ENCODE measurements at regions not wholly inside any gene's neighbourhood (a gene's known extent, or its start where the extent isn't known, plus 50 kb on each side); places are given as distances from the start of the nearest gene placed in this dataset.

- peaks cover 2% of the 10 kb centered on the region for H3K9me3 Mint-ChIP-seq
- H3K4me1 Mint-ChIP-seq = no peaks in the 10 kb centered on the region
These were observed 303.3 kb upstream of the SHH start for GRCh38 chr7:156115582-156115981.

GRCh38 chr7:156113731-156114130, 301.5 kb upstream of the SHH start:
- no peaks in the 10 kb centered on the region for H3K27me3 Mint-ChIP-seq (ENCODE audit: low read depth)

More at GRCh38 chr7:156115582-156115981, 303.3 kb upstream of the SHH start:
- no peak for TF ChIP-seq CTCF (conservative IDR thresholded peaks at IDR 0.05)
- Mint-ChIP-seq H3K27ac (ENCODE audit: unreplicated experiment) (no peak overlapping the region), H3K4me3 (no peak overlapping the region), H3K36me3 (ENCODE audit: low read depth) (no peaks in the 10 kb centered on the region), H3K27me3 (ENCODE audit: low read depth) (no peaks in the 10 kb centered on the region)
- no peak for DNase-seq (ENCODE audit: low read depth, low spot score)

GRCh38 chr7:156109988-156110387, 297.7 kb upstream of the SHH start:
- no peak for TF ChIP-seq CTCF (conservative IDR thresholded peaks at IDR 0.05)
- DNase-seq (ENCODE audit: low read depth, low spot score) = no peak
- no peaks in the 10 kb centered on the region for H3K9me3 Mint-ChIP-seq
- no peaks in the 10 kb centered on the region for H3K4me1 Mint-ChIP-seq
- H3K27me3 Mint-ChIP-seq (ENCODE audit: low read depth) = no peaks in the 10 kb centered on the region
- no peaks in the 10 kb centered on the region for H3K36me3 Mint-ChIP-seq (ENCODE audit: low read depth)
- H3K27ac Mint-ChIP-seq (ENCODE audit: unreplicated experiment) = no peak overlapping the region
- H3K4me3 Mint-ChIP-seq = no peak overlapping the region

More at GRCh38 chr7:156113731-156114130, 301.5 kb upstream of the SHH start:
- H3K9me3 Mint-ChIP-seq = peaks cover 2% of the 10 kb centered on the region
- H3K4me1 Mint-ChIP-seq = no peaks in the 10 kb centered on the region
- no peak overlapping the region for H3K4me3 Mint-ChIP-seq
- H3K27ac Mint-ChIP-seq (ENCODE audit: unreplicated experiment) = no peak overlapping the region
- no peak for TF ChIP-seq CTCF (conservative IDR thresholded peaks at IDR 0.05)
- no peaks in the 10 kb centered on the region for H3K36me3 Mint-ChIP-seq (ENCODE audit: low read depth)
- DNase-seq (ENCODE audit: low read depth, low spot score) = no peak

- H3K27me3 Mint-ChIP-seq (ENCODE audit: low read depth) = no peaks in the 10 kb centered on the region
- TF ChIP-seq CTCF (conservative IDR thresholded peaks at IDR 0.05) = no peak
- H3K36me3 Mint-ChIP-seq (ENCODE audit: low read depth) = no peaks in the 10 kb centered on the region
- H3K9me3 Mint-ChIP-seq = no peaks in the 10 kb centered on the region
- H3K4me1 Mint-ChIP-seq = no peaks in the 10 kb centered on the region
- no peak for DNase-seq (ENCODE audit: low read depth, low spot score)
- H3K27ac Mint-ChIP-seq (ENCODE audit: unreplicated experiment) = no peak overlapping the region
- no peak overlapping the region for H3K4me3 Mint-ChIP-seq
These were observed 296.8 kb upstream of the SHH start for GRCh38 chr7:156109076-156109475.

GRCh38 chr7:156107957-156108356, 295.7 kb upstream of the SHH start:
- H3K4me3 Mint-ChIP-seq = no peak overlapping the region
- no peak for TF ChIP-seq CTCF (conservative IDR thresholded peaks at IDR 0.05)

GRCh38 chr7:156106107-156106426, 293.8 kb upstream of the SHH start:
- Mint-ChIP-seq H3K27ac (ENCODE audit: unreplicated experiment) (no peak overlapping the region), H3K9me3 (no peaks in the 10 kb centered on the region), H3K36me3 (ENCODE audit: low read depth) (no peaks in the 10 kb centered on the region), H3K4me1 (no peaks in the 10 kb centered on the region), H3K27me3 (ENCODE audit: low read depth) (no peaks in the 10 kb centered on the region), H3K4me3 (no peak overlapping the region)
- DNase-seq (ENCODE audit: low read depth, low spot score) = no peak
- TF ChIP-seq CTCF (conservative IDR thresholded peaks at IDR 0.05) = no peak

More at GRCh38 chr7:156107957-156108356, 295.7 kb upstream of the SHH start:
- Mint-ChIP-seq H3K4me1 (no peaks in the 10 kb centered on the region), H3K36me3 (ENCODE audit: low read depth) (no peaks in the 10 kb centered on the region), H3K27ac (ENCODE audit: unreplicated experiment) (no peak overlapping the region), H3K27me3 (ENCODE audit: low read depth) (no peaks in the 10 kb centered on the region), H3K9me3 (no peaks in the 10 kb centered on the region)
- DNase-seq (ENCODE audit: low read depth, low spot score) = no peak
